Left lung (tissue), 4 donors: ENCODE measurements at regions not wholly inside any gene's neighbourhood (a gene's known extent, or its start where the extent isn't known, plus 50 kb on each side); places are given as distances from the start of the nearest gene placed in this dataset.
"Not testable (repeated sequence)": the region's sequence is repeated elsewhere in the genome, so short reads cannot be mapped to it uniquely, and the experiment has no call there.

Experiments used
- ATAC-seq: fragments of 200-7000 bp; cut with Tn5 transposase; one replicate; pipeline ENCODE4 v1.9.1; 2020; ENCODE audit warnings: moderate library complexity
- DNase-seq, 4 donors: peaks; one replicate each; pipeline ENCODE4 v3.0.0-alpha.2; 2013 to 2020
- H3K27ac ChIP-seq, 2 donors: fragments of 200-600 bp; sonication (generic) in 1 of 2; one replicate each; pipeline versions ENCODE4 v1.5.0 to v1.8.0; 2020 to 2021
- H3K27me3 ChIP-seq, 2 donors: fragments of 200-600 bp; sonication (generic) in 1 of 2; one replicate each; pipeline versions ENCODE4 v1.5.0 to v1.8.0; 2020 to 2021
- H3K36me3 ChIP-seq, 2 donors: fragments of 200-600 bp; sonication (generic) in 1 of 2; one replicate each; pipeline versions ENCODE4 v1.5.0 to v1.8.0; 2020 to 2021
- H3K4me1 ChIP-seq, 2 donors: fragments of 200-600 bp; one replicate each; pipeline ENCODE4 v1.8.0; 2021
- H3K4me3 ChIP-seq, 2 donors: fragments of 200-600 bp; sonication (generic) in 1 of 2; one replicate each; pipeline versions ENCODE4 v1.5.0 to v1.8.0; 2020 to 2021; ENCODE audit warnings: mild to moderate bottlenecking in 1 of 2
- H3K9me3 ChIP-seq, 2 donors: fragments of 200-600 bp; sonication (generic) in 1 of 2; one replicate each; pipeline versions ENCODE4 v1.5.0 to v1.8.0; 2020 to 2021
- CTCF ChIP-seq, 2 donors: fragments of 200-600 bp; sonication (generic) in 1 of 2; IDR thresholded peaks; one replicate each; pipeline versions ENCODE4 v1.5.0 to v1.8.0; 2021; ENCODE audit warnings: antibody characterized with exemption in 2 of 2
- intact Hi-C, 2 donors: fragments of 100-400 bp; cut with DNase I; formaldehyde crosslinking; loops; one replicate each; pipeline versions ENCODE4 v1.11.2 to v1.14.2; 2022
- donor health status: DM: no; HTN: yes; CAD: no.
- donor health status: DM: no; HTN: no; CAD: no.

- H3K36me3 ChIP-seq, result peaks cover 0 to 17% of the 10 kb centered on the region in 2 donors
- no peaks in the 10 kb centered on the region for H3K27me3 ChIP-seq
- H3K4me3 ChIP-seq, result no peak overlapping the region
- DNase-seq, result no peak
- no peaks in the 10 kb centered on the region for H3K4me1 ChIP-seq
- no peak for ATAC-seq
- no peak overlapping the region for H3K27ac ChIP-seq
- peaks cover 0 to 5% of the 10 kb centered on the region in 2 donors for H3K9me3 ChIP-seq
- no peak for TF ChIP-seq CTCF (IDR thresholded peaks at IDR 0.05)
- intact Hi-C loops, result no loop called here
Measured at GRCh38 chr17:437545-437944, 84.9 kb upstream of the RPH3AL start.

GRCh38 chr17:436571-436970 lies 84.0 kb upstream of the RPH3AL start:
- Histone ChIP-seq H3K27ac (no peak overlapping the region), H3K4me3 (no peak overlapping the region), H3K4me1 (no peaks in the 10 kb centered on the region), H3K36me3 (peaks cover 0 to 7% of the 10 kb centered on the region in 2 donors), H3K9me3 (peaks cover 0 to 5% of the 10 kb centered on the region in 2 donors), H3K27me3 (no peaks in the 10 kb centered on the region)
- ATAC-seq (no peak), DNase-seq (no peak)
- no peak for TF ChIP-seq CTCF (IDR thresholded peaks at IDR 0.05)
- intact Hi-C loops, result no loop called here

- intact Hi-C loops, H3K27me3 ChIP-seq, H3K36me3 ChIP-seq, H3K27ac ChIP-seq, H3K4me3 ChIP-seq, DNase-seq, ATAC-seq, H3K4me1 ChIP-seq: not testable (repeated sequence)
- peaks cover 0 to 17% of the 10 kb centered on the region in 2 donors for H3K9me3 ChIP-seq
Measured at GRCh38 chr17:432471-432870, 79.9 kb upstream of the RPH3AL start.

GRCh38 chr17:431494-431893 lies 78.9 kb upstream of the RPH3AL start:
- no peak overlapping the region for H3K4me3 ChIP-seq
- intact Hi-C loops, result no loop called here
- peaks cover 0 to 14% of the 10 kb centered on the region in 2 donors for H3K9me3 ChIP-seq
- H3K36me3 ChIP-seq, result no peaks in the 10 kb centered on the region
- H3K27ac ChIP-seq, result no peak overlapping the region
- TF ChIP-seq CTCF (IDR thresholded peaks at IDR 0.05), result no peak
- no peak for ATAC-seq
- H3K27me3 ChIP-seq, result no peaks in the 10 kb centered on the region
- no peak for DNase-seq
- no peaks in the 10 kb centered on the region for H3K4me1 ChIP-seq

- no peak for TF ChIP-seq CTCF (IDR thresholded peaks at IDR 0.05)
- H3K4me3 ChIP-seq, result no peak overlapping the region
- H3K27me3 ChIP-seq, result no peaks in the 10 kb centered on the region
- ATAC-seq (no peak), DNase-seq (no peak)
- no peaks in the 10 kb centered on the region for H3K4me1 ChIP-seq
- H3K36me3 ChIP-seq, result no peaks in the 10 kb centered on the region
- intact Hi-C loops, result no loop called here
- H3K27ac ChIP-seq, result no peak overlapping the region
- peaks cover 0 to 14% of the 10 kb centered on the region in 2 donors for H3K9me3 ChIP-seq
Measured at GRCh38 chr17:429589-429988, 77.0 kb upstream of the RPH3AL start.

- peaks cover 0 to 14% of the 10 kb centered on the region in 2 donors for H3K9me3 ChIP-seq
- no peaks in the 10 kb centered on the region for H3K36me3 ChIP-seq
- intact Hi-C loops, result no loop called here
- ATAC-seq, result no peak
- H3K4me3 ChIP-seq, result no peak overlapping the region
- DNase-seq, result no peak
- no peaks in the 10 kb centered on the region for H3K27me3 ChIP-seq
- no peak overlapping the region for H3K27ac ChIP-seq
- peaks cover 0 to 3% of the 10 kb centered on the region in 2 donors for H3K4me1 ChIP-seq
- TF ChIP-seq CTCF (IDR thresholded peaks at IDR 0.05), result no peak
Measured at GRCh38 chr17:428414-428813, 75.8 kb upstream of the RPH3AL start.
